ENCODE measurements at regions not wholly inside any gene's neighbourhood (a gene's known extent, or its start where the extent isn't known, plus 50 kb on each side); places are given as distances from the start of the nearest gene placed in this dataset.
"Not testable (repeated sequence)": the region's sequence is repeated elsewhere in the genome, so short reads cannot be mapped to it uniquely, and the experiment has no call there.

DNA sequence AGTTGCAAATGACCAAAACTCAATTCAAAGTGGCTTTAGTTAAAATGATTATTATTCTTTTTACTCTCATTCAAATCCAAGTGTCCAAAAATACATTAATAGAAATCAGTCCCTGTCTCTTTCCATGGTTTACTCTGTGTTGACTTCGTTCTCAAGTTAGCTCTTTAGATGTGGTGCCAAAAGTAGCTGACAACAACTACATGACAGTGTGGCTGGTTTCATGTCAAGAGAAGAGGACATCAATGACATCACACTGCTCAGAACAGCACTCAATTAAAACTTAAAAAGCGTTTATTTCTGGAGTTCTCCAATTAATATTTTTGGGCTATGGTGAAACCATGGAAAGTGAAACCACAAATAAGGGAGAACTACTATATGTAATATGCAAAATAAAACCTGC is 1746.9 kb downstream of the LRRC4C start:
- no peak for DNase-seq
- in situ Hi-C loops (cut with HindIII; ENCODE audit: low pct_ligation_motif_present, low pct_unique_long_range_greater_than_20kb, low sequenced_read_pairs): no loop called here

- in situ Hi-C loops (cut with HindIII; ENCODE audit: low pct_ligation_motif_present, low pct_unique_long_range_greater_than_20kb, low sequenced_read_pairs): no loop called here
- DNase-seq: no peak
Measured at GRCh38 chr11:39690856-39691255, 1768.6 kb downstream of the LRRC4C start.

DNA sequence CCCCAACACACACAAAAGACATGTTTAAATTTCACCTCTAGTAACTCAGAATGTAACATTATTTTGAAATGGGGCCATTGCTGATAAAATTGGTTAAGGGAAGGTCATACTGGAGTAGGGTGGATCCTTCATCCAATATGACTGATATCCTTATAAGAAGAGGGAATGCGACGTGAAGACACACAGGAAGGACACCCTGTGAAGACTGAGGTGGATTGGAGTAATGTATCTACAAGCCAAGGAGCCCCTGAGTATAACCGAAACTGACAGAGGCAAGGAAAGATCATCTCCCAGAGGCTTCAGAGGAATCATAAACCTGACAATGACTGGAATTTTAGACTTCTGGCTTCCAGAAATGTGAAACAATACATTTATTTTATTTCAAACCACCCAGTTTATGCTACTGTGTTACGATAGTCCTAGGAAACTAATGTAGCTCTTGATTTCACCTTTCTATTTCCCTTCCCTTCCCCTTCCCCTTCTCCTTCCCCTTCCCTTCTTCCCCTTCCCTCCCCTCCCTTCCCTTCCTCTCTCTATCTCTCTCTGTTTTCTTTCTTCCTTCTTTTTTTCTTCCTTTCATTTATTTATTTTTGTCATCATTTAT is 1775.4 kb downstream of the LRRC4C start:
- no peak for DNase-seq
- in situ Hi-C loops (cut with HindIII; ENCODE audit: low pct_ligation_motif_present, low pct_unique_long_range_greater_than_20kb, low sequenced_read_pairs): no loop called here

- in situ Hi-C loops (cut with HindIII; ENCODE audit: low pct_ligation_motif_present, low pct_unique_long_range_greater_than_20kb, low sequenced_read_pairs): no loop called here
- no peak for DNase-seq
Measured at GRCh38 chr11:39683288-39683950, 1776.0 kb downstream of the LRRC4C start.

- in situ Hi-C loops (cut with HindIII; ENCODE audit: low pct_ligation_motif_present, low pct_unique_long_range_greater_than_20kb, low sequenced_read_pairs): no loop called here
Measured at GRCh38 chr11:39681428-39681827, 1778.0 kb downstream of the LRRC4C start.

DNA sequence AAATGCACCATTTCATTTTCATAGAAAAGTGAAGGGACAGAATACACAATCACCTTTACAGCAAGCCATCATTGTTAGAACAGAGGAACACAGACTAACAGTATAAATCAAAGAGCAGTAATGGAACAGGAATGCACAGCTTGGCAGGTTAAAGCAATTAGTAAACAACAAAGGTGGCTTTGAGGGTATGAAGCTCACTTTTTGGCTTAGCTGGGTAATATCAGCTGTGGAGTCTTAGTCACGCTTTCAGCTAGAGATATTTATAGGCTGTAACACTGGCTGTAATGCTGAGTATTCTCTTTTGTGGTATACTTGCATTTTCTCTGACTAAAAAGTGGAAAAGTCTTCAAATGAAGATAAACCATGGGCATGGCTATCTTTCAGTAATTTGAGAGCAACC is 1780.5 kb downstream of the LRRC4C start:
- in situ Hi-C loops (cut with HindIII; ENCODE audit: low pct_ligation_motif_present, low pct_unique_long_range_greater_than_20kb, low sequenced_read_pairs): no loop called here

More at GRCh38 chr11:39681428-39681827, 1778.0 kb downstream of the LRRC4C start:
- DNase-seq: no peak

DNA sequence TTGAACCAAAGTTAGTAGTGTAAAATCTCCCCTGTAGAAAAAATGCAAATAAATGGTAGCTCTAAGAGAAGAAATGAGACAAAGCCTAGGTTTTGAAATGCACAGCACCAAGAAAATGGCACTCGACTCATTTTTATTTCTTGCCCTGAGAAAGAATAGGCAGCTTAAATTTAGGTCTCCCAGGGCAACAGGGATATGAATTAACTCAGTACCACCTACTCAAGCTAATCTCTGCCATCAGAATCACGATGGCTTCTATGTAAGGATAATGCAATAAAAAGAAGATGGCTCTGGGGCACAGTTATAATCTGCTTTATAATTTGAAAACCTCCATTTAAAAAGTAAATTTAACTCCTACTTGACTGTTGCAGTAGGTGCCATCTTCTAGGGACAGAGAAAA is 1784.3 kb downstream of the LRRC4C start:
- in situ Hi-C loops (cut with HindIII; ENCODE audit: low pct_ligation_motif_present, low pct_unique_long_range_greater_than_20kb, low sequenced_read_pairs): no loop called here

More for the DNA sequence above, 1780.5 kb downstream of the LRRC4C start:
- no peak for DNase-seq

DNA sequence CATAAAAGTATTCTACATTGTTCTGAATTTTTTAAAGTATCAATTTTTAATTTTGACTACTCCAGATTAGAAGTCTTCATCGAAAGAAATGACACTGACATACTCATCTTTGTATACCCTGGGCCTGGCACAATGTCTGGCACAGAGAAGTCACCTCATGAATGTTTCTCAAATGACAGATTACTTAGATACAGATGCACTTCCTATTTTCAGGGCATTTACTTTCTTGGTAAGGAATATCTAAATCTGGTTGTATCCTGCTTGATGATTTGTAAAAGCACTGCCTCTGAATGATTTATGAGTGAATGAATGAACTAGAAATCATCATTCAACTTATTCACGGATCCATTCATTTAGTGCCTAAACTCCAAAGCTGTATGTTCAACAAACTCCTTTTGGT is 1784.7 kb downstream of the LRRC4C start:
- DNase-seq: no peak
- in situ Hi-C loops (cut with HindIII; ENCODE audit: low pct_ligation_motif_present, low pct_unique_long_range_greater_than_20kb, low sequenced_read_pairs): no loop called here

More for the DNA sequence above, 1784.3 kb downstream of the LRRC4C start:
- DNase-seq: no peak

DNA sequence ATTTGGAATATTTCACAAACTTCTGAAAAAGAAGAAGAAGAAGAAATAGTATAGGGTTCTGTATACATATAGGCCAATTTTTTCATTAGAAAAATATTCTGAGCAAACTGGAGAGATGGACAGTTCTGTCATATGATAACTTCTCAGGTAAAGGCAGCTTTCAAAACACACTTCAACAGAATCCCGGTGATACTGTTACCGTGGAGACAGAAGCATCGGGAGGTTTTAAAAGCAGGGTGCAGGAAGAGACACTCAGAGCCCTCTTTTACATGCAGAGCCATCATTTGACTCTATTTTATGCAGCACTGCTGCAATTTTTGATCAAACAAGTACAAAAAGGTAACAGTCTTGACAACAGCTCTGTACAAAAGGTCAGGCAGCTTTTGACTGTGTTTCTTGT is 1785.4 kb downstream of the LRRC4C start:
- in situ Hi-C loops (cut with HindIII; ENCODE audit: low pct_ligation_motif_present, low pct_unique_long_range_greater_than_20kb, low sequenced_read_pairs): no loop called here
- no peak for DNase-seq

- no peak for DNase-seq
- in situ Hi-C loops (cut with HindIII; ENCODE audit: low pct_ligation_motif_present, low pct_unique_long_range_greater_than_20kb, low sequenced_read_pairs): no loop called here
Measured at GRCh38 chr11:39668640-39669039, 1790.8 kb downstream of the LRRC4C start.

GRCh38 chr11:39664023-39664422 is 1795.4 kb downstream of the LRRC4C start:
- DNase-seq: no peak
- in situ Hi-C loops (cut with HindIII; ENCODE audit: low pct_ligation_motif_present, low pct_unique_long_range_greater_than_20kb, low sequenced_read_pairs): no loop called here

- DNase-seq: no peak
- in situ Hi-C loops (cut with HindIII; ENCODE audit: low pct_ligation_motif_present, low pct_unique_long_range_greater_than_20kb, low sequenced_read_pairs): no loop called here
Measured at GRCh38 chr11:39661890-39662289, 1797.6 kb downstream of the LRRC4C start.

- DNase-seq: no peak
- in situ Hi-C loops (cut with HindIII; ENCODE audit: low pct_ligation_motif_present, low pct_unique_long_range_greater_than_20kb, low sequenced_read_pairs): no loop called here
Measured at GRCh38 chr11:39651857-39652461, 1807.5 kb downstream of the LRRC4C start.

DNA sequence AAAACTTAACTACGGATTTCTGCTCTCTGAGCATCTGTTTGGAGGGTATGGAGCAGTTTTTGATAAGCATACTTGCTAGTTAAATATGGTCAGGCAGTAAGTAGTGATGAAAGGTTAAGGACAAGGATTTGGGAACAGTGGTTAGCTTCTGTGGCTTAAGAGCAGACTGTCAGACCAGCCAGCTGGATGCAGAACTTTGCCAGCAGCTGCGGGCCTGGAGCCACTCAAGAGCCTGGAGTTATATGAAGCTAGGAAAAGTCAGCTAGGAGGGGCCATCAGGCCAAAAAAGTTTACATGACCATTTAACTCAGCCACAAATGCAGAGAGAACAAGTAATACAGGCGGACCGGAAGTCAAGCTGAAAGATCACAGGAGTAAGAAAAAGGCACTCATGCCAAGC is 1817.7 kb downstream of the LRRC4C start:
- DNase-seq: no peak
- in situ Hi-C loops (cut with HindIII; ENCODE audit: low pct_ligation_motif_present, low pct_unique_long_range_greater_than_20kb, low sequenced_read_pairs): no loop called here

DNA sequence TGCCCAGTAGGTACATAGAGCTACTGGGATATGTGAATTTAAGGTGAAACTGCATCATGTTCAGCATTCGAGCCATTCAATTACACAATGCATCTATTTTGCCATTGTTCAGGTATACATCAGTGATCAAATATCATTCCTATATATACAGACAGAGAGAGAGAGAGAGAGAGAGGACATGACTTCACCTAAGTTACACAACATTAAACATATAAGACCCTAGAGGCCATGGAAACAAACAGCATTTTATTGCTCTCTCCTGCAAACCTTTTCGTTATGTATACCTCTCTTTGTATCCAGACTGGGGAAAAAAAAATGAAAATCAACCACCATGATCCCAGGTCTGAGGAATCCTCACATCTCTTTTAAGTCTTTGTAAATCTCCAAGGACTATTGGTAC is 1829.1 kb downstream of the LRRC4C start:
- DNase-seq: no peak
- in situ Hi-C loops (cut with HindIII; ENCODE audit: low pct_ligation_motif_present, low pct_unique_long_range_greater_than_20kb, low sequenced_read_pairs): no loop called here

GRCh38 chr11:39628311-39628710 is 1831.1 kb downstream of the LRRC4C start:
- in situ Hi-C loops (cut with HindIII; ENCODE audit: low pct_ligation_motif_present, low pct_unique_long_range_greater_than_20kb, low sequenced_read_pairs): no loop called here
- DNase-seq: no peak

GRCh38 chr11:39620309-39620708 is 1839.1 kb downstream of the LRRC4C start:
- in situ Hi-C loops (cut with HindIII; ENCODE audit: low pct_ligation_motif_present, low pct_unique_long_range_greater_than_20kb, low sequenced_read_pairs); DNase-seq: not testable (repeated sequence)

DNA sequence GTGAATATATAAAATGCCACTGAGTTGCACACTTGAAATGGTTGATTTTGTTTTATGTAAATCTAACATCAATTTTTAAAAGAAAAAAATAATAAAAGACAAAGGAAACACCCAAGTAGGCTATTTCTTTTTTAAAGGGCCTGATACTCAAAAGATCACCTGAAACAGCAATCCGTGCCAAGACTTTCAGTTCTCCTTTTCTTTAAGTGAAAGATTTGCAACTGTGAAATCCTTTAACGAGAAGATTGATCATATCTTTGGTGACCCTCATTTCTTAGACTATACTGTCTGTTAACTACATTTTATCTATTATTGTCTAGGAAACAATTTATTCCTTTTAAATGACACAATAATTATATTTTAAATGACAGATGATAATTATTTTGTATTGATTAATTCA is 1841.5 kb downstream of the LRRC4C start:
- DNase-seq: no peak
- in situ Hi-C loops (cut with HindIII; ENCODE audit: low pct_ligation_motif_present, low pct_unique_long_range_greater_than_20kb, low sequenced_read_pairs): no loop called here

DNA sequence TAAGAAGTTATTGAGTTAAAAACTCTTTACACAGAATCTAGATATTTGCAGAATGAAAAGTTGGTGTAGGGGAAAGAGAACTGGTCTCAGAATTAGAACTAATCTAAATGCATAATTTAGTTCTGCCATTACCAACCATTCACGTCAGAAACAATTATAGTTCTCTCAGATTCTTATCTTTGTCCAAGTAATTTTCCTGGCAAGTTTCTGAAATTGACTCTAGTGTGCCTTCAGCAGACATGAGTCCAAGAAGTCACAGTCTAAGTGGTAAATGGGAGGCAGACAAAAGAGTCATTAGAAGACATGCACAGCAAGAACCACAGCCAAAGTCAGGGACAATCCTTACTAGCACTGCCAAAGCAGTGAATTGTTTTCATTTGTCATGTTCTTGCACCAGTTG is 1870.1 kb downstream of the LRRC4C start:
- in situ Hi-C loops (cut with HindIII; ENCODE audit: low pct_ligation_motif_present, low pct_unique_long_range_greater_than_20kb, low sequenced_read_pairs): no loop called here
- DNase-seq: no peak

GRCh38 chr11:39586036-39586435 is 1873.4 kb downstream of the LRRC4C start:
- no peak for DNase-seq
- in situ Hi-C loops (cut with HindIII; ENCODE audit: low pct_ligation_motif_present, low pct_unique_long_range_greater_than_20kb, low sequenced_read_pairs): no loop called here

Measured in ACHN (cell line).